ENCODE measurements at regions not wholly inside any gene's neighbourhood (a gene's known extent, or its start where the extent isn't known, plus 50 kb on each side); places are given as distances from the start of the nearest gene placed in this dataset.

- Histone ChIP-seq H3K36me3 (no peaks in the 10 kb centered on the region), H3K4me1 (no peaks in the 10 kb centered on the region), H3K4me3 (no peak overlapping the region), H3K27me3 (replicated peaks in 1 of 7) (no peaks in the 10 kb centered on the region), H3K27ac (no peak overlapping the region), H3K9me3 (no peaks in the 10 kb centered on the region)
- intact Hi-C loops (cut with DNase I; ENCODE audit: low total_unique reads): no loop called here
- TF ChIP-seq POLR2AphosphoS5 (IDR thresholded peaks at IDR 0.05) (no peak), POLR2A (IDR thresholded peaks at IDR 0.05) (no peak)
- TF ChIP-seq, protein P1, sequence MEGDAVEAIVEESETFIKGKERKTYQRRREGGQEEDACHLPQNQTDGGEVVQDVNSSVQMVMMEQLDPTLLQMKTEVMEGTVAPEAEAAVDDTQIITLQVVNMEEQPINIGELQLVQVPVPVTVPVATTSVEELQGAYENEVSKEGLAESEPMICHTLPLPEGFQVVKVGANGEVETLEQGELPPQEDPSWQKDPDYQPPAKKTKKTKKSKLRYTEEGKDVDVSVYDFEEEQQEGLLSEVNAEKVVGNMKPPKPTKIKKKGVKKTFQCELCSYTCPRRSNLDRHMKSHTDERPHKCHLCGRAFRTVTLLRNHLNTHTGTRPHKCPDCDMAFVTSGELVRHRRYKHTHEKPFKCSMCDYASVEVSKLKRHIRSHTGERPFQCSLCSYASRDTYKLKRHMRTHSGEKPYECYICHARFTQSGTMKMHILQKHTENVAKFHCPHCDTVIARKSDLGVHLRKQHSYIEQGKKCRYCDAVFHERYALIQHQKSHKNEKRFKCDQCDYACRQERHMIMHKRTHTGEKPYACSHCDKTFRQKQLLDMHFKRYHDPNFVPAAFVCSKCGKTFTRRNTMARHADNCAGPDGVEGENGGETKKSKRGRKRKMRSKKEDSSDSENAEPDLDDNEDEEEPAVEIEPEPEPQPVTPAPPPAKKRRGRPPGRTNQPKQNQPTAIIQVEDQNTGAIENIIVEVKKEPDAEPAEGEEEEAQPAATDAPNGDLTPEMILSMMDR (IDR thresholded peaks at IDR 0.05 in 8 of 11, conservative IDR thresholded peaks at IDR 0.05 in 3 of 11): no peak
- DNase-seq: no peak
These were observed 69.6 kb upstream of the MDFIC start for GRCh38 chr7:114852293-114852692.

GRCh38 chr7:114853189-114853588 is 68.7 kb upstream of the MDFIC start:
- Histone ChIP-seq H3K4me1 (no peaks in the 10 kb centered on the region), H3K36me3 (no peaks in the 10 kb centered on the region), H3K9me3 (no peaks in the 10 kb centered on the region), H3K27me3 (replicated peaks in 1 of 7) (no peaks in the 10 kb centered on the region), H3K4me3 (no peak overlapping the region), H3K27ac (no peak overlapping the region)
- intact Hi-C loops (cut with DNase I; ENCODE audit: low total_unique reads): no loop called here
- 86 to 96% (median 92%) methylated on average over 4 of the region's 4 CpGs for WGBS, 5 donors
- TF ChIP-seq POLR2A (IDR thresholded peaks at IDR 0.05) (no peak), POLR2AphosphoS5 (IDR thresholded peaks at IDR 0.05) (no peak)
- TF ChIP-seq, protein P1 (IDR thresholded peaks at IDR 0.05 in 8 of 11, conservative IDR thresholded peaks at IDR 0.05 in 3 of 11): no peak
- no peak for DNase-seq

- H3K4me1 ChIP-seq: no peaks in the 10 kb centered on the region
- no peak overlapping the region for H3K4me3 ChIP-seq
- no peaks in the 10 kb centered on the region for H3K9me3 ChIP-seq
- H3K27ac ChIP-seq: no peak overlapping the region
- 81 to 91% (median 87%) methylated on average over 2 of the region's 2 CpGs for WGBS, 5 donors
- H3K27me3 ChIP-seq (replicated peaks in 1 of 7): no peaks in the 10 kb centered on the region
- no peak for TF ChIP-seq POLR2AphosphoS5 (IDR thresholded peaks at IDR 0.05)
- no peak for DNase-seq
- intact Hi-C loops (cut with DNase I; ENCODE audit: low total_unique reads): no loop called here
- H3K36me3 ChIP-seq: no peaks in the 10 kb centered on the region
These were observed 67.5 kb upstream of the MDFIC start for GRCh38 chr7:114854369-114854768.

DNA sequence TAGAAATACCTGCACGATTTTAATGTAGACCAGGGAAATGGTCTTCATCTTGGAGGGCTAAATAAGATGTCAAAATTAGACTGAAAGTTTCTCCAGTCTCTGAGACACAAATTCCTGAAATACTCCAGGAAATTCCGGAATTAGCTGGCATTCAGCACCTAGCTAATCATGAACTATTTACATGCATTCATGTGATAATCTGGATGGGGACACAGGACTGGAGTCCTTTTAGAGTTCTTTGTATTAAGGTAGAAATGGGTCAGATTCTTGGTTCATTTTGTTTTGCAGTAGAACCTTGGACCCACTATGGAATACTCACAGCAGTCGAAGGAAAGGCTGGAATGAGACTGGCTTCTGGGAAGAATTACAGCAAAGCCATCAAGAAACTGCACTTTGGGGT is 65.3 kb upstream of the MDFIC start:
- TF ChIP-seq POLR2AphosphoS5 (IDR thresholded peaks at IDR 0.05): no peak
- TF ChIP-seq POLR2A (IDR thresholded peaks at IDR 0.05): no peak
- TF ChIP-seq, protein P1 (IDR thresholded peaks at IDR 0.05 in 8 of 11, conservative IDR thresholded peaks at IDR 0.05 in 3 of 11): no peak
- no peaks in the 10 kb centered on the region for H3K27me3 ChIP-seq (replicated peaks in 1 of 7)
- H3K9me3 ChIP-seq: no peaks in the 10 kb centered on the region
- intact Hi-C loops (cut with DNase I; ENCODE audit: low total_unique reads): no loop called here
- no peaks in the 10 kb centered on the region for H3K4me1 ChIP-seq
- 79 to 87% (median 80%) methylated on average over 3 of the region's 3 CpGs for WGBS, 5 donors
- DNase-seq: no peak
- H3K36me3 ChIP-seq: no peaks in the 10 kb centered on the region
- no peak overlapping the region for H3K4me3 ChIP-seq
- H3K27ac ChIP-seq: no peak overlapping the region

GRCh38 chr7:114857605-114858004 is 64.3 kb upstream of the MDFIC start:
- Histone ChIP-seq H3K4me3 (no peak overlapping the region), H3K27ac (no peak overlapping the region), H3K9me3 (no peaks in the 10 kb centered on the region), H3K27me3 (replicated peaks in 1 of 7) (no peaks in the 10 kb centered on the region), H3K4me1 (no peaks in the 10 kb centered on the region), H3K36me3 (no peaks in the 10 kb centered on the region)
- TF ChIP-seq POLR2AphosphoS5 (IDR thresholded peaks at IDR 0.05): no peak
- TF ChIP-seq, protein P1 (IDR thresholded peaks at IDR 0.05 in 8 of 11, conservative IDR thresholded peaks at IDR 0.05 in 3 of 11): no peak
- TF ChIP-seq POLR2A (IDR thresholded peaks at IDR 0.05): no peak
- 76 to 89% (median 83%) methylated on average over 1 of the region's 1 CpG for WGBS, 5 donors
- intact Hi-C loops (cut with DNase I; ENCODE audit: low total_unique reads): no loop called here
- DNase-seq: no peak

All from spleen (tissue), 11 donors.